SK-N-SH treated with all-trans-retinoic acid at 6 μM for 48 hours (cell line): ENCODE measurements at regions not wholly inside any gene's neighbourhood (a gene's known extent, or its start where the extent isn't known, plus 50 kb on each side); places are given as distances from the start of the nearest gene placed in this dataset.

Experiments used
- ARNTL ChIP-seq: fragments of 450-650 bp; formaldehyde crosslinking; IDR thresholded peaks from 2 replicates; pipeline ENCODE4 v1.5.0; 2020; ENCODE audit warnings: low read depth, mild to moderate bottlenecking, moderate library complexity, borderline replicate concordance
- CREB5 ChIP-seq: fragments of 250-450 bp; sonication (Bioruptor Pico); IDR thresholded peaks from 2 replicates; pipeline ENCODE4 v1.5.1; 2020; ENCODE audit warnings: low read depth, mild to moderate bottlenecking, moderate library complexity
- GLIS3 ChIP-seq: fragments of 250-450 bp; sonication (Bioruptor Pico); IDR thresholded peaks from 2 replicates; pipeline ENCODE4 v1.5.0; 2020; ENCODE audit warnings: mild to moderate bottlenecking, moderate library complexity
- PATZ1 ChIP-seq: fragments of 250-450 bp; sonication (Bioruptor Pico); IDR thresholded peaks from 2 replicates; pipeline ENCODE4 v1.8.0; 2020; ENCODE audit warnings: mild to moderate bottlenecking, moderate library complexity, borderline replicate concordance
- TSHZ2 ChIP-seq: fragments of 250-450 bp; sonication (Bioruptor Pico); IDR thresholded peaks from 2 replicates; pipeline ENCODE4 v1.5.0; 2020; ENCODE audit warnings: mild to moderate bottlenecking, moderate library complexity

- TF ChIP-seq TSHZ2 (CRISPR knock-in tag) (no peak), GLIS3 (CRISPR knock-in tag) (no peak), PATZ1 (CRISPR knock-in tag) (no peak), ARNTL (CRISPR knock-in tag) (no peak), CREB5 (no peak)
Observed at GRCh38 chr10:37053476-37053875, 71.9 kb upstream of the ANKRD30A start.
